Common myeloid progenitor, CD34-positive (primary cell): ENCODE measurements at regions not wholly inside any gene's neighbourhood (a gene's known extent, or its start where the extent isn't known, plus 50 kb on each side); places are given as distances from the start of the nearest gene placed in this dataset.

ENCODE experiments used
- CTCF ChIA-PET: fragments of 350-600 bp; sonication (Branson Sonifier 250); formaldehyde crosslinking; loops from one replicate; lab custom pipeline; 2021; ENCODE audit warnings: antibody characterized with exemption; lab: Charles Lee
- POLR2A ChIA-PET: fragments of 350-600 bp; sonication (Branson Sonifier 250); formaldehyde crosslinking; loops from one replicate; lab custom pipeline; 2021; ENCODE audit warnings: antibody characterized with exemption; lab: Charles Lee
- DNase-seq, 3 donors: peaks; one replicate each; pipeline versions ENCODE4 v3.0.0 to v3.0.0-alpha.2; 2013
- H3K27ac ChIP-seq, 2 experiments: 1 replicate in 1 of 2; 2 replicates in 1 of 2; pipeline ENCODE4 v1.7.0; 2013; ENCODE audit warnings: inconsistent platforms in 2 of 2, low read length in 2 of 2, mild to moderate bottlenecking in 2 of 2, low read depth in 1 of 2, moderate library complexity in 1 of 2; ENCODE audit not compliant: severe bottlenecking in 2 of 2, insufficient read depth in 1 of 2, poor library complexity in 1 of 2
- H3K27me3 ChIP-seq, 5 experiments: replicated peaks in 2 of 5; 1 replicate in 3 of 5; 2 replicates in 2 of 5; pipeline versions ENCODE4 v1.6.1 to v1.7.0; 2013; ENCODE audit warnings: low read length in 4 of 5, mild to moderate bottlenecking in 2 of 5, moderate library complexity in 2 of 5, inconsistent platforms in 1 of 5; ENCODE audit not compliant: insufficient read depth in 5 of 5, control insufficient read depth in 4 of 5
- H3K36me3 ChIP-seq, 4 experiments: 1 replicate in 2 of 4; 2 replicates in 2 of 4; pipeline versions ENCODE4 v1.6.1 to v1.7.0; 2013; ENCODE audit warnings: low read length in 3 of 4, control low read depth in 1 of 4, mild to moderate bottlenecking in 1 of 4; ENCODE audit not compliant: control insufficient read depth in 4 of 4, insufficient read depth in 4 of 4
- H3K4me1 ChIP-seq, 4 experiments: 1 replicate in 3 of 4; 2 replicates in 1 of 4; pipeline versions ENCODE4 v1.6.1 to v1.7.1; 2013; ENCODE audit warnings: low read length in 3 of 4, mild to moderate bottlenecking in 3 of 4, control low read depth in 1 of 4, inconsistent platforms in 1 of 4, moderate library complexity in 1 of 4; ENCODE audit not compliant: control insufficient read depth in 4 of 4, insufficient read depth in 4 of 4; ENCODE audit errors: control extremely low read depth in 1 of 4
- H3K4me3 ChIP-seq, 7 experiments: 1 replicate in 4 of 7; 2 replicates in 3 of 7; pipeline versions ENCODE4 v1.5.1 to v1.7.0; 2013; ENCODE audit warnings: mild to moderate bottlenecking in 7 of 7, low read length in 6 of 7, moderate library complexity in 6 of 7, inconsistent platforms in 2 of 7, low read depth in 2 of 7, control low read depth in 1 of 7; ENCODE audit not compliant: insufficient read depth in 4 of 7, control insufficient read depth in 1 of 7; ENCODE audit errors: extremely low read depth in 1 of 7
- H3K9me3 ChIP-seq, 5 experiments: 1 replicate in 4 of 5; 2 replicates in 1 of 5; pipeline versions ENCODE4 v1.6.1 to v1.7.1; 2013; ENCODE audit warnings: low read length in 4 of 5, mild to moderate bottlenecking in 2 of 5, inconsistent platforms in 1 of 5, low read depth in 1 of 5, moderate library complexity in 1 of 5; ENCODE audit not compliant: control insufficient read depth in 4 of 5, insufficient read depth in 2 of 5; ENCODE audit errors: control extremely low read depth in 1 of 5
- WGBS: methylation state at CpG from one replicate; pipeline ENCODE4 v1.1.5; 2013; ENCODE audit not compliant: insufficient coverage; 5-methylcytosine and 5-hydroxymethylcytosine counted together

DNA sequence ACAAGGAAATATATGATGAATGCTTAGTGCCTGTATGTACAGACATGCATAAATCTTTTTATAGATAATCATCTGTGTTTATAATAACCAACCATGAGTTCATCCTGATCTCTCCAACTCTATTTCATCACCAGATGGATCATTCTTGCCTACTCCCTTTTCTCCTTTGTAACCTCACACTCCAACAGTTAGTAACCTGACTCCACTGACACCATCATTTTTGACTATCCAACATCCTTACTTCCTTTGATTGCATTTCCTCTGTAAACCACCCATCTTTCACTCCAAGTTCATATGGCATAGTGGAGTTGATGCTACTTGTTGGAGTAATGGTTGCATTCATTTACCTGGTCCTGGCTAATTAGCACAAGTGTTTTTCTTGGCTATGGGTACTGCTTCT lies 170.6 kb downstream of the ZNF330 start:
- H3K36me3 ChIP-seq, result no peaks in the 10 kb centered on the region
- H3K4me1 ChIP-seq, result no peaks in the 10 kb centered on the region
- peaks cover 0 to 5% (median 2%) of the 10 kb centered on the region in 5 experiments for H3K9me3 ChIP-seq
- H3K27me3 ChIP-seq, result no peaks in the 10 kb centered on the region
- no peak overlapping the region for H3K4me3 ChIP-seq
- ChIA-PET CTCF (no interaction called here), POLR2A (no interaction called here)
- DNase-seq, result no peak
- H3K27ac ChIP-seq, result no peak overlapping the region

- H3K4me3 ChIP-seq, result no peak overlapping the region
- H3K27me3 ChIP-seq, result no peaks in the 10 kb centered on the region
- H3K36me3 ChIP-seq, result no peaks in the 10 kb centered on the region
- H3K9me3 ChIP-seq, result peaks cover 0 to 7% (median 2%) of the 10 kb centered on the region in 5 experiments
- no peak for DNase-seq
- no peaks in the 10 kb centered on the region for H3K4me1 ChIP-seq
- CTCF ChIA-PET, result no interaction called here
- POLR2A ChIA-PET, result no interaction called here
- H3K27ac ChIP-seq, result no peak overlapping the region
- WGBS, result 100% methylated on average over 1 of the region's 3 CpGs
Measured at GRCh38 chr4:141391771-141392170, 171.1 kb downstream of the ZNF330 start.

GRCh38 chr4:141395246-141395830 lies 174.6 kb downstream of the ZNF330 start:
- no CpG with 5 or more reads among the region's 1 CpG for WGBS
- Histone ChIP-seq H3K9me3 (peaks cover 0 to 10% (median 2%) of the 10 kb centered on the region in 5 experiments), H3K27ac (no peak overlapping the region), H3K4me3 (no peak overlapping the region), H3K27me3 (no peaks in the 10 kb centered on the region), H3K4me1 (no peaks in the 10 kb centered on the region), H3K36me3 (no peaks in the 10 kb centered on the region)
- no peak for DNase-seq
- ChIA-PET POLR2A (no interaction called here), CTCF (no interaction called here)

DNA sequence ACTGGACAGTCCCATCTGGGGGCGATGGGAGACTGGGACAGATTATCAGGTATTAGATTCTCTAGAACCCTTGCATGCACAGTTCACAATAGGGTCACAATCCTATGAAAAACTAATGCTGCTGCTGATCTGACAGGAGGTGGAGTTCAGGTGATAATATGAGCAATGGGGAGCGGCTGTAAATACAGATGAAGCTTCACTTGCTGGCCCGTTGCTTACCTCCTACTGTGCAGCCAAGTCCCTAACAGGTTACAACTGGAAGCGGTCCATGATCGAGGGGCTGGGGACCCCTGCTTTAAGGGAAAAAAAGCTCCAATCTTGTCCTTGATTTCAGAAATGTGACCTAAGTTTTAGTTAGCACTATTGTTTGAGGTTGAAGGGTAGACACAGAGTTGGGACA lies 175.2 kb downstream of the ZNF330 start:
- Histone ChIP-seq H3K27ac (no peak overlapping the region), H3K9me3 (peaks cover 0 to 10% (median 2%) of the 10 kb centered on the region in 5 experiments), H3K27me3 (no peaks in the 10 kb centered on the region), H3K4me1 (no peaks in the 10 kb centered on the region), H3K4me3 (no peak overlapping the region), H3K36me3 (no peaks in the 10 kb centered on the region)
- WGBS, result 98% methylated on average over 5 of the region's 5 CpGs
- POLR2A ChIA-PET, result no interaction called here
- CTCF ChIA-PET, result no interaction called here
- DNase-seq, result no peak

DNA sequence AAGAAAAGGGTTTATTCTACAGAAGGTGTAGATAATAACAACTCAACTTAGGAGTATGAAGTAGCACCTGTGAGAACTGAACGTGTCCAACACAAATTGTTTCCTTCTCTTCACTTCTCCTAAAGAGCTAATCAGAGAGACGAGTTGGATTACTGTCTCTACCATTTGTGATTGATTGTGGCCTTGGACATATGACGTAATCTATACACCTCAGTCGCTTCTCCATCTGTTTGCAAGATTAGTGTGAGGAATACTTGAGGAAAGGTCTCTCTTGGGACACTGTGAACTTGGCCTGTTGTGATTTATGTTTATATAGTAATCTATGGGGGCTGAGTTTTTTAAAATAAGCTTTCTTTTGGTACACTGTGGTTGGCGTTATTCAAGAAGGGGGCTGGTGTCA lies 182.0 kb downstream of the ZNF330 start:
- Histone ChIP-seq H3K27me3 (no peaks in the 10 kb centered on the region), H3K4me3 (no peak overlapping the region), H3K27ac (no peak overlapping the region), H3K4me1 (no peaks in the 10 kb centered on the region), H3K36me3 (no peaks in the 10 kb centered on the region), H3K9me3 (peaks cover 0 to under 1% (median 0%) of the 10 kb centered on the region in 5 experiments)
- CTCF ChIA-PET, result no interaction called here
- WGBS, result 100% methylated on average over 5 of the region's 5 CpGs
- DNase-seq, result no peak
- POLR2A ChIA-PET, result no interaction called here

- Histone ChIP-seq H3K36me3 (no peaks in the 10 kb centered on the region), H3K4me3 (no peak overlapping the region), H3K4me1 (no peaks in the 10 kb centered on the region), H3K27ac (no peak overlapping the region), H3K27me3 (no peaks in the 10 kb centered on the region), H3K9me3 (no peaks in the 10 kb centered on the region)
- 100% methylated on average over 1 of the region's 2 CpGs for WGBS
- POLR2A ChIA-PET, result no interaction called here
- DNase-seq, result no peak
- CTCF ChIA-PET, result no interaction called here
Measured at GRCh38 chr4:141403782-141404181, 183.1 kb downstream of the ZNF330 start.

DNA sequence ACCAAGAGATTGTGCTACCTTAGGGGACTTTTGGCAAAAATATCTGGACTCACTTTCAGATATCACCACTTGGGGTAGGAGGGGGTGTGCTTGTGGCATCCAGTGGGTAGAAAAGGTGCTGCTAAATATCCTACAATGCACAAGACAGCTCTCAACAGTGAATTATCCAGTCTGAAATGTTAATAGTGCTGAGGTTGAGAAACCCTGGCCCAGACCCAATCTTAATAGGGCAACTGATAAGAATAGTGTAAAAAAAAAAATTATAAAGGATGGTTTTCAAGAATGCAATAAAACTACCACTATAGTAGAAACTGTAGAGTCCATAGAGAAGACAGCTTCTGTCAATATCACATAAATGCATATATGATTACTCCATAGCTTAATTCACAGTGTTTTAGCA lies 185.5 kb downstream of the ZNF330 start:
- Histone ChIP-seq H3K27me3 (no peaks in the 10 kb centered on the region), H3K27ac (no peak overlapping the region), H3K36me3 (no peaks in the 10 kb centered on the region), H3K4me1 (no peaks in the 10 kb centered on the region), H3K9me3 (no peaks in the 10 kb centered on the region), H3K4me3 (no peak overlapping the region)
- ChIA-PET CTCF (no interaction called here), POLR2A (no interaction called here)
- DNase-seq, result no peak
